ENCODE measurements at regions not wholly inside any gene's neighbourhood (a gene's known extent, or its start where the extent isn't known, plus 50 kb on each side); places are given as distances from the start of the nearest gene placed in this dataset.

DNA sequence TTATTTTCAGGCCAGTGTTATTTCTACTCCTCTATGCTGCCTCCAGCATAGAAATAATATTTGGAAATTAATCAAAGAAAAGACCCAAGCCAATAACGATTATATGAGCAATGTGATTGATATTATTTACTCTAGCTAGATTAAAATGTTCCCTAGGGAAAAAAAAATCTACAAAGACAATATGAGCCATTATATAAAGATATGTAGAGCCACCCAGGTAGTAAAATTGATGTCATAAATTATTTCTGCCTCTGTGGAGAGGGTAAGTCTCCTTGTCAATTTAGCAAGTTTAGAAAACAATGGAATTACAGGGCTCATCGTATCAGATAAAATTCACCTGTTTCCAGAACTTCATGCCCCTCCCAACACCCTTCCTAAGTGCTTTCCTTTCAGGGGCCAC, 202.9 kb downstream of the RDH14 start:
- H3K4me1 ChIP-seq = no peaks in the 10 kb centered on the region
- H3K27ac ChIP-seq = no peak overlapping the region
- H3K27me3 ChIP-seq (ENCODE audit: control insufficient read depth, insufficient read depth, low read length) = no peaks in the 10 kb centered on the region
- H2AFZ ChIP-seq = no peak overlapping the region
- no peaks in the 10 kb centered on the region for H3K36me3 ChIP-seq (ENCODE audit: control insufficient read depth, insufficient read depth, low read length)
- H3K4me3 ChIP-seq (ENCODE audit: low read depth, low read length) = no peak overlapping the region
- no peak for TF ChIP-seq CTCF (IDR thresholded peaks at IDR 0.05)
- H3K9me3 ChIP-seq (ENCODE audit: control insufficient read depth, low read length) = no peaks in the 10 kb centered on the region
- no peak overlapping the region for H3K4me2 ChIP-seq (ENCODE audit: low read length)
- H3K79me2 ChIP-seq = no peaks in the 10 kb centered on the region
- no peak overlapping the region for H3K9ac ChIP-seq

DNA sequence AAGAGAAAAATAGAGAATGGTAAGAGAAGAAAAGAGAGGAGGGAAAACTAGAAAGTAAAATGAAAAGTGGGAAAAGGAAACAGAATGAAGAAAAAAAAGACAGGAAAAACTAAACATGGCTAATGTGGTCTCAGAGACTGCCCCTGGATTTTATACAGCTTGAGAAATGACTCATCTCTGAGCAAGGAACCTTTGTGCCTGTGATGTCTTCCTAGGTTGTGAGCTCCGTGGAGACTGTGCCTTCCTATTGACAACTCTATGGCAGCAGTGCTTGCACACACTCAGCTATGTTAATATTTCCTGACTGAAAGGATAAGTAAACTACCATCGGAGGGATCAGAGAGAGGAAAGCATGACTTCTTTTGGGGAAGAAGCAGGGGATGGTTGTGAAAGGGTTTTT, 203.8 kb downstream of the RDH14 start:
- Histone ChIP-seq H3K9ac (no peak overlapping the region), H3K27ac (no peak overlapping the region), H3K4me2 (ENCODE audit: low read length) (no peak overlapping the region), H2AFZ (no peak overlapping the region), H3K36me3 (ENCODE audit: control insufficient read depth, insufficient read depth, low read length) (no peaks in the 10 kb centered on the region), H3K4me3 (ENCODE audit: low read depth, low read length) (no peak overlapping the region), H3K27me3 (ENCODE audit: control insufficient read depth, insufficient read depth, low read length) (no peaks in the 10 kb centered on the region), H3K4me1 (no peaks in the 10 kb centered on the region), H3K79me2 (no peaks in the 10 kb centered on the region), H3K9me3 (ENCODE audit: control insufficient read depth, low read length) (no peaks in the 10 kb centered on the region)
- TF ChIP-seq CTCF (IDR thresholded peaks at IDR 0.05) = no peak

- no peak for TF ChIP-seq CTCF (IDR thresholded peaks at IDR 0.05)
- no peaks in the 10 kb centered on the region for H3K79me2 ChIP-seq
- no peaks in the 10 kb centered on the region for H3K9me3 ChIP-seq (ENCODE audit: control insufficient read depth, low read length)
- H3K4me1 ChIP-seq = no peaks in the 10 kb centered on the region
- no peak overlapping the region for H3K27ac ChIP-seq
- H3K4me3 ChIP-seq (ENCODE audit: low read depth, low read length) = no peak overlapping the region
- H3K27me3 ChIP-seq (ENCODE audit: control insufficient read depth, insufficient read depth, low read length) = no peaks in the 10 kb centered on the region
- H2AFZ ChIP-seq = no peak overlapping the region
- no peak overlapping the region for H3K9ac ChIP-seq
- H3K4me2 ChIP-seq (ENCODE audit: low read length) = no peak overlapping the region
- no peaks in the 10 kb centered on the region for H3K36me3 ChIP-seq (ENCODE audit: control insufficient read depth, insufficient read depth, low read length)
Observed at GRCh38 chr2:18349421-18349820, 211.0 kb downstream of the RDH14 start.

DNA sequence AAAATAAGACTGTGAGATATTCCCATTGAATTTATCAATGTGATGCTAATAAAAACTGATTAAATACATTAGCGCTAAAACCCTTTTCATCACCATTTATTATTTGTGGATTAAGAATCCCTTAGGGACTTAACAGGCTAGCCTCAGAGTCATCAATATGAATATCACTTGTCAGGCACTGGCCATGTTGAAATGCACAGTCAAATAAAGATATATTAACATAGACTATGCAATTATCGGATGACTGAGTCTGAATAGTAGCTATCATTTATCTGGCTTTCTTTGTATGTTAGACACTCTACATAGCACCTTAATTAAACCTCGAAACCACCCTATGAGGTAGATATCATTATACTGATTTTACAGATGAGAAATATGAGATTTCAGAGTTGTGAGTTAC, 213.6 kb downstream of the RDH14 start:
- no peaks in the 10 kb centered on the region for H3K27me3 ChIP-seq (ENCODE audit: control insufficient read depth, insufficient read depth, low read length)
- no peaks in the 10 kb centered on the region for H3K79me2 ChIP-seq
- H3K27ac ChIP-seq = no peak overlapping the region
- H3K9ac ChIP-seq = no peak overlapping the region
- H3K4me3 ChIP-seq (ENCODE audit: low read depth, low read length) = no peak overlapping the region
- no peaks in the 10 kb centered on the region for H3K36me3 ChIP-seq (ENCODE audit: control insufficient read depth, insufficient read depth, low read length)
- H3K4me2 ChIP-seq (ENCODE audit: low read length) = no peak overlapping the region
- no peak overlapping the region for H2AFZ ChIP-seq
- no peaks in the 10 kb centered on the region for H3K4me1 ChIP-seq
- no peak for TF ChIP-seq CTCF (IDR thresholded peaks at IDR 0.05)
- H3K9me3 ChIP-seq (ENCODE audit: control insufficient read depth, low read length) = no peaks in the 10 kb centered on the region

DNA sequence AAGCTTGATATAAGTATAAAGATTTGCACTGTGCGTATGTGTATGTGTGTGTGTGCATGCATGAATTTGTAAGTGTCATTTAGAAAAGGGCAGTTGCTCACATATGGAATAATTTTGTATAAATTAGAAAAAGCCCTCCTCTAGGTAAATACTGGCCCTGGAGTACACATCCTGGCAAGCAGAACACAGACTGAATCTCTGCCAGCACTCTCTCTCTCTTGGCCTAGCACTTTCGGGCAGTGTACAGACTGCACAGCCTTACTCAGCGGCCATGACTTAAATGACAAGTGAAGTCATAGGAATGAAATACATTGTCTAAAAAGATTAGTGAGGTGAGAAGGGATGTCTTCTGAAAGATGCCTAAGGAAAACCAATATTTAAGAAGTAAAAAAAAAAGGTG, 214.1 kb downstream of the RDH14 start:
- Histone ChIP-seq H3K79me2 (no peaks in the 10 kb centered on the region), H3K4me3 (ENCODE audit: low read depth, low read length) (no peak overlapping the region), H3K27ac (no peak overlapping the region), H3K4me1 (no peaks in the 10 kb centered on the region), H3K9ac (no peak overlapping the region), H3K36me3 (ENCODE audit: control insufficient read depth, insufficient read depth, low read length) (no peaks in the 10 kb centered on the region), H3K9me3 (ENCODE audit: control insufficient read depth, low read length) (no peaks in the 10 kb centered on the region), H2AFZ (no peak overlapping the region), H3K27me3 (ENCODE audit: control insufficient read depth, insufficient read depth, low read length) (no peaks in the 10 kb centered on the region), H3K4me2 (ENCODE audit: low read length) (no peak overlapping the region)
- TF ChIP-seq CTCF (IDR thresholded peaks at IDR 0.05) = no peak

All from parathyroid adenoma (tissue), 2 donors.